Gastroesophageal sphincter (tissue), 3 donors: ENCODE measurements at regions not wholly inside any gene's neighbourhood (a gene's known extent, or its start where the extent isn't known, plus 50 kb on each side); places are given as distances from the start of the nearest gene placed in this dataset.

Experiments
- POLR2A ChIP-seq, 2 donors: fragments of 450-650 bp; IDR thresholded peaks; one replicate each; pipeline ENCODE4 v1.6.1; 2017; ENCODE audit warnings: antibody characterized with exemption in 2 of 2, mild to moderate bottlenecking in 2 of 2, moderate library complexity in 1 of 2
- TF ChIP-seq, protein P1 (sequence below), 4 experiments: fragments of 200-600 bp in 2 of 4; fragments of 450-650 bp in 2 of 4; sonication (generic) in 1 of 4; IDR thresholded peaks; one replicate each; pipeline ENCODE4 v1.5.1; 2017 to 2019; ENCODE audit warnings: antibody characterized with exemption in 4 of 4, mild to moderate bottlenecking in 2 of 4, moderate library complexity in 2 of 4

DNA sequence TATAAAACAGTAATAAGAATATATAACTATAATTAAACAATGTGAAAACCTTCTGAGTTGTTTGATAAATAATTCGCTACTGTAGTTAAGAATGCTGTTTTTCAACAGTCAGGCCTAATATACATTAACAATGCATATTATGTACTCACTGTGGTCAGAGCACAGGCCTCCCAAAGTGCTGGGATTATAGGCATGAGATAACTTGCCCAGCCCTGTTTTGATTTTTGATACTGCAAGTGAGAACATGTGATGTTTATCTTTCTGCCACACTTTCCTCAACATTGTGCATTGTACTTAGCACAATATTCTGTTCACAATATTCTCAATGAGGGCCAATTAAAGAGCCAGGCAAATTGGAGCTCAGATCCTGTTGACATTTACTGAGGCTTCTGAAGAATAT is 274.5 kb upstream of the RARB start:
- TF ChIP-seq, protein P1, sequence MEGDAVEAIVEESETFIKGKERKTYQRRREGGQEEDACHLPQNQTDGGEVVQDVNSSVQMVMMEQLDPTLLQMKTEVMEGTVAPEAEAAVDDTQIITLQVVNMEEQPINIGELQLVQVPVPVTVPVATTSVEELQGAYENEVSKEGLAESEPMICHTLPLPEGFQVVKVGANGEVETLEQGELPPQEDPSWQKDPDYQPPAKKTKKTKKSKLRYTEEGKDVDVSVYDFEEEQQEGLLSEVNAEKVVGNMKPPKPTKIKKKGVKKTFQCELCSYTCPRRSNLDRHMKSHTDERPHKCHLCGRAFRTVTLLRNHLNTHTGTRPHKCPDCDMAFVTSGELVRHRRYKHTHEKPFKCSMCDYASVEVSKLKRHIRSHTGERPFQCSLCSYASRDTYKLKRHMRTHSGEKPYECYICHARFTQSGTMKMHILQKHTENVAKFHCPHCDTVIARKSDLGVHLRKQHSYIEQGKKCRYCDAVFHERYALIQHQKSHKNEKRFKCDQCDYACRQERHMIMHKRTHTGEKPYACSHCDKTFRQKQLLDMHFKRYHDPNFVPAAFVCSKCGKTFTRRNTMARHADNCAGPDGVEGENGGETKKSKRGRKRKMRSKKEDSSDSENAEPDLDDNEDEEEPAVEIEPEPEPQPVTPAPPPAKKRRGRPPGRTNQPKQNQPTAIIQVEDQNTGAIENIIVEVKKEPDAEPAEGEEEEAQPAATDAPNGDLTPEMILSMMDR (IDR thresholded peaks at IDR 0.05), result no peak
- no peak for TF ChIP-seq POLR2A (IDR thresholded peaks at IDR 0.05)
